ENCODE measurements at regions not wholly inside any gene's neighbourhood (a gene's known extent, or its start where the extent isn't known, plus 50 kb on each side); places are given as distances from the start of the nearest gene placed in this dataset.

DNA sequence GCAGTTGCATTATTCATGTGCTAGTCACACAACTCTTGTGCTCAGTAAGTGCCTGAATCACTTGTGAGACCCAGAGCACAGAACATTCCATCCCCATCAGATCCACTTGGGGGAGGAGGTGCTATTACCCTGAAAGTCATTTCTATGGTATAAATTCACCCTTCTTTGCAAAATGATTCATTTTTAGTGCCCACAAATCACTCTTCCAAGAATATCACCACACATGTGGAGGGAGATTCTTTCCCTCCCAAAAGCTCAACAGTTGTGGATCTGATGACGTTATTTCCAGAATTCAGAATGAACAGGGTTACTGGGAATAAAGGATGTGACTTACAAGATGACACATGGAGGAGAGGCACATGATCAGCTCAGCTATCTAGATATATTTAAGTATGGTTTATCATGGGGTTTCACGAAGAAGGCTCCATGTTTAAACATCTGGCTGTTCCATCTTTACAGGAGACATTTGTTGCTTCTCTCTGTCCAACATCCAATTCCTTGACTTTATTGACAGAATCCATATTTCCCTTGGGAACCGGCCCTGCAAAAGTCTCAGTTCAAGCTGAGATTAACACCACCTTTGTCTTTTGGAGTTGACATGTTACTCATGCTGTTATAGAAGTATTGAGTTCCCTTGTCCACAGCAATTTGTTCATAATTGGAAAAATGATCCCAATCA, 214.2 kb upstream of the PROK2 start:
- TF ChIP-seq, protein P1, sequence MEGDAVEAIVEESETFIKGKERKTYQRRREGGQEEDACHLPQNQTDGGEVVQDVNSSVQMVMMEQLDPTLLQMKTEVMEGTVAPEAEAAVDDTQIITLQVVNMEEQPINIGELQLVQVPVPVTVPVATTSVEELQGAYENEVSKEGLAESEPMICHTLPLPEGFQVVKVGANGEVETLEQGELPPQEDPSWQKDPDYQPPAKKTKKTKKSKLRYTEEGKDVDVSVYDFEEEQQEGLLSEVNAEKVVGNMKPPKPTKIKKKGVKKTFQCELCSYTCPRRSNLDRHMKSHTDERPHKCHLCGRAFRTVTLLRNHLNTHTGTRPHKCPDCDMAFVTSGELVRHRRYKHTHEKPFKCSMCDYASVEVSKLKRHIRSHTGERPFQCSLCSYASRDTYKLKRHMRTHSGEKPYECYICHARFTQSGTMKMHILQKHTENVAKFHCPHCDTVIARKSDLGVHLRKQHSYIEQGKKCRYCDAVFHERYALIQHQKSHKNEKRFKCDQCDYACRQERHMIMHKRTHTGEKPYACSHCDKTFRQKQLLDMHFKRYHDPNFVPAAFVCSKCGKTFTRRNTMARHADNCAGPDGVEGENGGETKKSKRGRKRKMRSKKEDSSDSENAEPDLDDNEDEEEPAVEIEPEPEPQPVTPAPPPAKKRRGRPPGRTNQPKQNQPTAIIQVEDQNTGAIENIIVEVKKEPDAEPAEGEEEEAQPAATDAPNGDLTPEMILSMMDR (IDR thresholded peaks at IDR 0.05) = no peak
- TF ChIP-seq POLR2A (IDR thresholded peaks at IDR 0.05) = no peak

All from right lobe of liver (tissue), 4 donors.